HG02884 (cell line): ENCODE measurements at regions not wholly inside any gene's neighbourhood (a gene's known extent, or its start where the extent isn't known, plus 50 kb on each side); places are given as distances from the start of the nearest gene placed in this dataset.

Experiments used
- ATAC-seq: cut with Tn5 transposase; IDR thresholded peaks from one replicate; pipeline ENCODE4 v1.9.1; 2021; ENCODE audit warnings: mild to moderate bottlenecking, moderate library complexity; ENCODE audit not compliant: unreplicated experiment

DNA sequence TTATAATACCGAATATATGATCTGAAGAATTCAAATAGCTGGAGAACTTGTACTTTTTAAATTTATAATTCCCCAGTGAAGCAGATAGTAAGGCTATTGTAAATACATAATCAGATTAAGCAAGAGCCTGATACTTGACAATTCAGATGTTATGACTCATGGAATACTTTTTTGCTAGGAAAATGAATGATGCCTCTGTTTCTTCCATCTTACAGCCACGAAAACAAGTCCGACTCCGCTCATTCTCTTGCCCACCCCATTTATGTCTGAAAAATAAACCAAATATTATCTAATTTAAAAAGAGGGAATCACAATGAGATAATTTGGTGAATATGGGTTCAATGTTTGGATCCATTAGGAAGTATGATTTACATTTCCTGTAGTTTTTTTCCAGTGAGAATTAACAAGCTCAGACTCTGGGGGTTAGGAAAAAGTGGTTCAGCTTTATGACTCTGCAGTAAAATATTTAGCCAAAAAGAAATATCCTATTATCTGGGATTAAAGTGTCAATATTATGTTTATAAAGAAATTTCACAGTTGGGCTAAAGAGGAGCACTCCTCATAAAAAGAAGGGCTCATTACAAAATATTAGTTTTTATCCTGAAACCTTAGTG, 50.4 kb upstream of the DAB1 start:
- ATAC-seq, result no peak
